GM12873 (cell line): ENCODE measurements at regions not wholly inside any gene's neighbourhood (a gene's known extent, or its start where the extent isn't known, plus 50 kb on each side); places are given as distances from the start of the nearest gene placed in this dataset.

Experiments used
- CTCF ChIP-seq: IDR thresholded peaks from 2 replicates; pipeline ENCODE4 v1.5.1; 2012; ENCODE audit warnings: low read depth, mild to moderate bottlenecking, moderate library complexity, low read length, control low read depth; ENCODE audit not compliant: insufficient read depth; ENCODE audit errors: missing control alignments

- TF ChIP-seq CTCF = no peak
Observed at GRCh38 chr10:44647473-44647872, 262.6 kb upstream of the CXCL12 start.

- no peak for TF ChIP-seq CTCF
Observed at GRCh38 chr10:44647877-44648542, 263.1 kb upstream of the CXCL12 start.

GRCh38 chr10:44650691-44651661 lies 260.2 kb upstream of the TMEM72 start:
- no peak for TF ChIP-seq CTCF

GRCh38 chr10:44651834-44652233 lies 259.3 kb upstream of the TMEM72 start:
- TF ChIP-seq CTCF = no peak

GRCh38 chr10:44659320-44659719 lies 251.8 kb upstream of the TMEM72 start:
- no peak for TF ChIP-seq CTCF

- no peak for TF ChIP-seq CTCF
Observed at GRCh38 chr10:44660271-44660670, 250.9 kb upstream of the TMEM72 start.

- TF ChIP-seq CTCF = no peak
Observed at GRCh38 chr10:44662051-44662450, 249.1 kb upstream of the TMEM72 start.
